ENCODE measurements at regions not wholly inside any gene's neighbourhood (a gene's known extent, or its start where the extent isn't known, plus 50 kb on each side); places are given as distances from the start of the nearest gene placed in this dataset.
"Not testable (repeated sequence)": the region's sequence is repeated elsewhere in the genome, so short reads cannot be mapped to it uniquely, and the experiment has no call there.

GRCh38 chr1:147389532-147390184 lies 147.2 kb downstream of the CHD1L start:
- peak; percentile 14 for DNase-seq (ENCODE audit: low read depth)
- TF ChIP-seq CTCF (IDR thresholded peaks at IDR 0.05; ENCODE audit: control insufficient read depth, extremely low read depth, insufficient read depth): peak; percentile 92
- no peak overlapping the region for H3K4me3 ChIP-seq (ENCODE audit: low read depth, low read length)

GRCh38 chr1:147390185-147390542 lies 147.7 kb downstream of the CHD1L start:
- TF ChIP-seq CTCF (IDR thresholded peaks at IDR 0.05; ENCODE audit: control insufficient read depth, extremely low read depth, insufficient read depth): no peak
- DNase-seq (ENCODE audit: low read depth): no peak
- no peak overlapping the region for H3K4me3 ChIP-seq (ENCODE audit: low read depth, low read length)

GRCh38 chr1:147391114-147391513 lies 148.6 kb downstream of the CHD1L start:
- no peak for TF ChIP-seq CTCF (IDR thresholded peaks at IDR 0.05; ENCODE audit: control insufficient read depth, extremely low read depth, insufficient read depth)
- H3K4me3 ChIP-seq (ENCODE audit: low read depth, low read length): no peak overlapping the region
- DNase-seq (ENCODE audit: low read depth): no peak

- peak overlapping the region; percentile 46 for H3K4me3 ChIP-seq (ENCODE audit: low read depth, low read length)
- not testable (repeated sequence) for DNase-seq (ENCODE audit: low read depth)
Measured at GRCh38 chr1:147402326-147403045, 138.8 kb upstream of the BCL9 start.

GRCh38 chr1:147404344-147404743 lies 137.0 kb upstream of the BCL9 start:
- DNase-seq (ENCODE audit: low read depth); H3K4me3 ChIP-seq (ENCODE audit: low read depth, low read length): not testable (repeated sequence)

GRCh38 chr1:147409886-147410285 lies 131.4 kb upstream of the BCL9 start:
- no peak overlapping the region for H3K4me3 ChIP-seq (ENCODE audit: low read depth, low read length)
- TF ChIP-seq CTCF (IDR thresholded peaks at IDR 0.05; ENCODE audit: control insufficient read depth, extremely low read depth, insufficient read depth): no peak
- DNase-seq (ENCODE audit: low read depth): no peak

- no peak overlapping the region for H3K4me3 ChIP-seq (ENCODE audit: low read depth, low read length)
- no peak for TF ChIP-seq CTCF (IDR thresholded peaks at IDR 0.05; ENCODE audit: control insufficient read depth, extremely low read depth, insufficient read depth)
- no peak for DNase-seq (ENCODE audit: low read depth)
Measured at GRCh38 chr1:147413110-147413605, 128.1 kb upstream of the BCL9 start.

Measured in LNCaP clone FGC (cell line).